Panc1 (cell line): ENCODE measurements at regions not wholly inside any gene's neighbourhood (a gene's known extent, or its start where the extent isn't known, plus 50 kb on each side); places are given as distances from the start of the nearest gene placed in this dataset.
A peak's percentile ranks its signal among the peaks of the same experiment; 100 is the strongest.

Source experiments
- CTCF ChIP-seq: fragments of 450-650 bp; IDR thresholded peaks from 2 replicates; pipeline ENCODE4 v1.5.1; 2017; ENCODE audit warnings: mild to moderate bottlenecking
- POLR2AphosphoS5 ChIP-seq: IDR thresholded peaks from 2 replicates; pipeline ENCODE4 v1.6.1; 2012; ENCODE audit warnings: mild to moderate bottlenecking, low read depth, low read length, moderate library complexity
- REST ChIP-seq, 2 experiments: IDR thresholded peaks; 2 replicates each; pipeline ENCODE4 v1.6.1; 2011 to 2012; ENCODE audit warnings: low read depth in 2 of 2, control low read depth in 1 of 2, low read length in 1 of 2, mild to moderate bottlenecking in 1 of 2, moderate library complexity in 1 of 2; ENCODE audit not compliant: insufficient read depth in 1 of 2
- SIN3A ChIP-seq: IDR thresholded peaks from 2 replicates; pipeline ENCODE4 v1.6.1; 2012; ENCODE audit warnings: low read depth, mild to moderate bottlenecking, low read length, moderate library complexity, borderline replicate concordance; ENCODE audit not compliant: insufficient read depth
- TCF7L2 ChIP-seq: IDR thresholded peaks from 2 replicates; pipeline ENCODE4 v1.6.1; 2011; ENCODE audit warnings: mild to moderate bottlenecking, low read depth, low read length, inconsistent platforms

- peak; percentile 94 for TF ChIP-seq CTCF
- TF ChIP-seq POLR2AphosphoS5, result no peak
- TF ChIP-seq REST (IDR thresholded peaks at IDR 0.05; ENCODE audit: insufficient read depth in 1 of 2, low read depth in 2 of 2, low read length in 1 of 2), result no peak
- TF ChIP-seq TCF7L2, result no peak
- no peak for TF ChIP-seq SIN3A
Observed at GRCh38 chr22:22710719-22711531, 66.5 kb downstream of the GGTLC2 start.
